ENCODE measurements at regions not wholly inside any gene's neighbourhood (a gene's known extent, or its start where the extent isn't known, plus 50 kb on each side); places are given as distances from the start of the nearest gene placed in this dataset.
A peak's percentile ranks its signal among the peaks of the same experiment; 100 is the strongest.

- intact Hi-C loops (cut with micrococcal nuclease) = loop anchor here in 1 of 2 donors (10.0 kb wide), 1 partner anchor 56 kb away; no protein-coding TSS in a partner anchor
- Mint-ChIP-seq H3K27ac (peak overlapping the region in 5 of 7 donors; percentile 0 to 77 (median 35)), H3K9me3 (peaks cover 0 to 3% (median 0%) of the 10 kb centered on the region in 7 donors), H3K36me3 (peaks cover 1 to 4% of the 10 kb centered on the region in 2 donors), H3K27me3 (ENCODE audit: low read depth in 3 of 3) (peaks cover 1 to 5% (median 3%) of the 10 kb centered on the region in 3 donors), H3K4me1 (peaks cover 66% of the 10 kb centered on the region), H3K4me3 (peak overlapping the region in 1 of 2 donors; percentile 71)
- no peaks in the 10 kb centered on the region for H3K9me3 ChIP-seq (replicated peaks in 1 of 2; ENCODE audit: control insufficient read depth in 1 of 2, insufficient read depth in 1 of 2, low read length in 2 of 2)
- H3K79me2 ChIP-seq (ENCODE audit: insufficient read depth, low read length) = no peaks in the 10 kb centered on the region
- H3K4me1 ChIP-seq (ENCODE audit: control insufficient read depth in 1 of 2, insufficient read depth in 2 of 2, low read length in 2 of 2) = peaks cover 58 to 62% of the 10 kb centered on the region in 2 donors
- H3K36me3 ChIP-seq (replicated peaks in 1 of 2; ENCODE audit: control insufficient read depth in 1 of 2, insufficient read depth in 2 of 2, low read length in 2 of 2) = no peaks in the 10 kb centered on the region
- no CpG with 5 or more reads among the region's 9 CpGs for WGBS (ENCODE audit: insufficient coverage)
- peak overlapping the region in 1 of 3 experiments; percentile 18 for H3K4me3 ChIP-seq (replicated peaks in 1 of 3; ENCODE audit: low read depth in 2 of 3, low read length in 3 of 3)
- DNase-seq = peak in 2 of 3 donors; percentile 40 to 51
- H3K27ac ChIP-seq (ENCODE audit: low read depth in 1 of 2, low read length in 2 of 2) = no peak overlapping the region
- no peak overlapping the region for H3K9ac ChIP-seq (ENCODE audit: insufficient read depth, low read length, poor library complexity, severe bottlenecking)
- H2AFZ ChIP-seq (ENCODE audit: insufficient read depth, low read depth, low read length, poor library complexity, severe bottlenecking) = no peak overlapping the region
- no peaks in the 10 kb centered on the region for H3K27me3 ChIP-seq (ENCODE audit: control insufficient read depth in 2 of 2, insufficient read depth in 2 of 2, low read length in 2 of 2)
- H4K20me1 ChIP-seq (ENCODE audit: insufficient read depth, low read length) = no peaks in the 10 kb centered on the region
- H3K4me2 ChIP-seq (replicated peaks; ENCODE audit: extremely low read depth, low read length, poor library complexity, severe bottlenecking) = peak overlapping the region; percentile 45
- no peak for TF ChIP-seq CTCF (IDR thresholded peaks at IDR 0.05)
Observed at GRCh38 chr10:92750791-92751533, 61.2 kb downstream of the HHEX start.

- no peak overlapping the region for H3K9ac ChIP-seq (ENCODE audit: insufficient read depth, low read length, poor library complexity, severe bottlenecking)
- H3K9me3 ChIP-seq (replicated peaks in 1 of 2; ENCODE audit: control insufficient read depth in 1 of 2, insufficient read depth in 1 of 2, low read length in 2 of 2) = no peaks in the 10 kb centered on the region
- TF ChIP-seq CTCF (IDR thresholded peaks at IDR 0.05) = no peak
- peaks cover 1 to 5% (median 3%) of the 10 kb centered on the region in 3 donors for H3K27me3 Mint-ChIP-seq (ENCODE audit: low read depth in 3 of 3)
- WGBS (ENCODE audit: insufficient coverage) = no CpG with 5 or more reads among the region's 2 CpGs
- H4K20me1 ChIP-seq (ENCODE audit: insufficient read depth, low read length) = no peaks in the 10 kb centered on the region
- peaks cover 72% of the 10 kb centered on the region for H3K4me1 Mint-ChIP-seq
- peak overlapping the region in 1 of 3 experiments; percentile 18 for H3K4me3 ChIP-seq (replicated peaks in 1 of 3; ENCODE audit: low read depth in 2 of 3, low read length in 3 of 3)
- peaks cover 63 to 67% of the 10 kb centered on the region in 2 donors for H3K4me1 ChIP-seq (ENCODE audit: control insufficient read depth in 1 of 2, insufficient read depth in 2 of 2, low read length in 2 of 2)
- H2AFZ ChIP-seq (ENCODE audit: insufficient read depth, low read depth, low read length, poor library complexity, severe bottlenecking) = no peak overlapping the region
- H3K9me3 Mint-ChIP-seq = peaks cover 0 to 3% (median 0%) of the 10 kb centered on the region in 7 donors
- no peak overlapping the region for H3K27ac ChIP-seq (ENCODE audit: low read depth in 1 of 2, low read length in 2 of 2)
- peak overlapping the region in 1 of 2 donors; percentile 71 for H3K4me3 Mint-ChIP-seq
- H3K27me3 ChIP-seq (ENCODE audit: control insufficient read depth in 2 of 2, insufficient read depth in 2 of 2, low read length in 2 of 2) = no peaks in the 10 kb centered on the region
- peak overlapping the region in 1 of 7 donors; percentile 77 for H3K27ac Mint-ChIP-seq
- H3K36me3 ChIP-seq (replicated peaks in 1 of 2; ENCODE audit: control insufficient read depth in 1 of 2, insufficient read depth in 2 of 2, low read length in 2 of 2) = no peaks in the 10 kb centered on the region
- H3K79me2 ChIP-seq (ENCODE audit: insufficient read depth, low read length) = no peaks in the 10 kb centered on the region
- intact Hi-C loops (cut with micrococcal nuclease) = loop anchor here in 1 of 2 donors (10.0 kb wide), 1 partner anchor 57 kb away; no protein-coding TSS in a partner anchor
- peak overlapping the region; percentile 45 for H3K4me2 ChIP-seq (replicated peaks; ENCODE audit: extremely low read depth, low read length, poor library complexity, severe bottlenecking)
- DNase-seq = no peak
- peaks cover 1 to 4% of the 10 kb centered on the region in 2 donors for H3K36me3 Mint-ChIP-seq
Observed at GRCh38 chr10:92751534-92751811, 61.7 kb downstream of the HHEX start.

Measured in CD14-positive monocyte (primary cell).